GM18907 (cell line): ENCODE measurements at regions not wholly inside any gene's neighbourhood (a gene's known extent, or its start where the extent isn't known, plus 50 kb on each side); places are given as distances from the start of the nearest gene placed in this dataset.

Experiments used
- ATAC-seq: cut with Tn5 transposase; IDR thresholded peaks from one replicate; pipeline ENCODE4 v1.9.1; 2021; ENCODE audit warnings: mild to moderate bottlenecking, moderate library complexity; ENCODE audit not compliant: unreplicated experiment

GRCh38 chr15:91471468-91471867, 371.4 kb downstream of the SV2B start:
- ATAC-seq: no peak

GRCh38 chr15:91472316-91472756, 372.3 kb downstream of the SV2B start:
- no peak for ATAC-seq

- ATAC-seq: no peak
These were observed 374.0 kb downstream of the SV2B start for GRCh38 chr15:91473894-91474545.

- no peak for ATAC-seq
These were observed 376.6 kb upstream of the SLCO3A1 start for GRCh38 chr15:91476861-91477260.

- no peak for ATAC-seq
These were observed 374.8 kb upstream of the SLCO3A1 start for GRCh38 chr15:91478717-91479191.

GRCh38 chr15:91480426-91480825, 373.1 kb upstream of the SLCO3A1 start:
- no peak for ATAC-seq

- ATAC-seq: no peak
These were observed 370.7 kb upstream of the SLCO3A1 start for GRCh38 chr15:91482799-91483198.

GRCh38 chr15:91484141-91484540, 369.4 kb upstream of the SLCO3A1 start:
- ATAC-seq: no peak

- no peak for ATAC-seq
These were observed 365.1 kb upstream of the SLCO3A1 start for GRCh38 chr15:91488452-91488851.

GRCh38 chr15:91490211-91490610, 363.3 kb upstream of the SLCO3A1 start:
- no peak for ATAC-seq

- no peak for ATAC-seq
These were observed 362.2 kb upstream of the SLCO3A1 start for GRCh38 chr15:91491101-91491950.

- no peak for ATAC-seq
These were observed 356.5 kb upstream of the SLCO3A1 start for GRCh38 chr15:91496754-91497691.

GRCh38 chr15:91498046-91498748, 355.3 kb upstream of the SLCO3A1 start:
- ATAC-seq: no peak

GRCh38 chr15:91498749-91499062, 354.8 kb upstream of the SLCO3A1 start:
- ATAC-seq: no peak

- no peak for ATAC-seq
These were observed 353.6 kb upstream of the SLCO3A1 start for GRCh38 chr15:91499774-91500383.

GRCh38 chr15:91508633-91509032, 344.9 kb upstream of the SLCO3A1 start:
- no peak for ATAC-seq

- no peak for ATAC-seq
These were observed 339.4 kb upstream of the SLCO3A1 start for GRCh38 chr15:91514147-91514546.

GRCh38 chr15:91515188-91515754, 338.2 kb upstream of the SLCO3A1 start:
- ATAC-seq: no peak

- no peak for ATAC-seq
These were observed 336.6 kb upstream of the SLCO3A1 start for GRCh38 chr15:91516866-91517265.
